Breast epithelium (tissue), 4 donors: ENCODE measurements at regions not wholly inside any gene's neighbourhood (a gene's known extent, or its start where the extent isn't known, plus 50 kb on each side); places are given as distances from the start of the nearest gene placed in this dataset.

Experiments
- DNase-seq, 2 donors: peaks; one replicate each; pipeline ENCODE4 v3.0.0-alpha.2; 2019; ENCODE audit warnings: low spot score in 2 of 2
- H3K27ac ChIP-seq, 2 donors: fragments of 200-600 bp; sonication (generic) in 1 of 2; one replicate each; pipeline ENCODE4 v1.5.1; 2016 to 2019; ENCODE audit warnings: mild to moderate bottlenecking in 1 of 2
- H3K27me3 ChIP-seq, 2 donors: fragments of 200-600 bp; sonication (generic) in 1 of 2; one replicate each; pipeline versions ENCODE4 v1.5.1 to v1.6.0; 2017 to 2019; ENCODE audit warnings: control low read depth in 1 of 2, mild to moderate bottlenecking in 1 of 2
- H3K36me3 ChIP-seq: fragments of 200-600 bp; one replicate; pipeline ENCODE4 v1.5.1; 2019
- H3K4me1 ChIP-seq, 2 donors: fragments of 200-600 bp; sonication (generic); one replicate each; pipeline ENCODE4 v1.5.1; 2016 to 2019; ENCODE audit warnings: control low read depth in 1 of 2
- H3K4me3 ChIP-seq, 3 donors: fragments of 200-600 bp; sonication (generic); 1 replicate in 2 of 3; 2 replicates in 1 of 3; pipeline ENCODE4 v1.5.1; 2016 to 2019; ENCODE audit warnings: mild to moderate bottlenecking in 3 of 3, moderate library complexity in 2 of 3
- H3K9me3 ChIP-seq, 2 donors: fragments of 200-600 bp; sonication (generic) in 1 of 2; one replicate each; pipeline ENCODE4 v1.5.1; 2016 to 2019; ENCODE audit warnings: control low read depth in 1 of 2
- CTCF ChIP-seq, 3 donors: fragments of 450-650 bp; IDR thresholded peaks; one replicate each; pipeline ENCODE4 v1.5.1; 2016 to 2017; ENCODE audit warnings: antibody characterized with exemption in 3 of 3, mild to moderate bottlenecking in 3 of 3, moderate library complexity in 3 of 3
- POLR2A ChIP-seq: fragments of 450-650 bp; IDR thresholded peaks from one replicate; pipeline ENCODE4 v1.6.1; 2016; ENCODE audit warnings: antibody characterized with exemption, mild to moderate bottlenecking, moderate library complexity
- POLR2AphosphoS5 ChIP-seq, 3 donors: sonication (generic); formaldehyde crosslinking; IDR thresholded peaks; one replicate each; pipeline ENCODE4 v1.6.1; 2017; ENCODE audit warnings: antibody characterized with exemption in 3 of 3
- intact Hi-C: fragments of 100-400 bp; cut with DNase I; formaldehyde crosslinking; loops from one replicate; pipeline ENCODE4 v1.15.1; 2023; ENCODE audit warnings: low total_unique reads

DNA sequence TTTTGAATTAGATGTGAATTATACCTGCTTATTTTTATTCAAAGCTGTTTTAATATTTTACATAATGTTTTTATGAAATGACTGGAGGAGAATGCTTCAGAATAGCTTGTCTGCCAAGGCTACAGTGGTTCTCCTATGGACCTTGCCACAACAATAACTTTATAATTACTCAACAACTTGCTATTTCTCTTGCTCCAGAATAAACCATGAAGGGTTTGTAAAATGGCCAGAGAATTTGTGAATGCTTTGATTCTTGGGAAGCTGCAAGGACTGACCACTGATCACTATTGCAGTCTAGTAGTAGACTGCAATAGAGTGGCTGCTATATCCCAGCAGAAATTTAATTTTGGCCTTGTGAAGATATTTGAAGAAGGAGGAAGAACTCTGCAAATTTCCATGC, 199.7 kb downstream of the FAT3 start:
- Histone ChIP-seq H3K4me3 (no peak overlapping the region), H3K9me3 (no peaks in the 10 kb centered on the region), H3K27ac (no peak overlapping the region), H3K27me3 (no peaks in the 10 kb centered on the region), H3K36me3 (no peaks in the 10 kb centered on the region), H3K4me1 (no peaks in the 10 kb centered on the region)
- intact Hi-C loops = no loop called here
- no peak for DNase-seq
- no peak for TF ChIP-seq CTCF (IDR thresholded peaks at IDR 0.05)
- TF ChIP-seq POLR2AphosphoS5 (IDR thresholded peaks at IDR 0.05) = no peak
- no peak for TF ChIP-seq POLR2A

DNA sequence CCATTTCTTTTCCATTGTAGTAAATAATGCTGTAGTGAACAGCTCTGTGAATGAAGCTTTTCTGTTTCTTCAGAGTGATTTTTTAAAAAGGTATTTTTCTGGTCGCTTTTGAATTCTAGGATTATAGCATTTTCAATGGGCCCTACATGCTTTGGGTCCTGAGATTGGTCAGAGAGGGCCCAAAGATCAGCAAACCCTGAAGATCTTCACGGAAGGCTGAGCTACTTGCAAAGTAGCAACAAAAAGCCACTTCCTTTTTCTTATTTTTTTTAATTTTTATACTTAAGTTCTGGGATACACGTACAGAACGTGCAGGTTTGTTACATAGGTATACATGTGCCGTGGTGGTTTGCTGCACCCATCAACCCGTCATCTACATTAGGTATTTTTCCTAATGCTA, 200.5 kb downstream of the FAT3 start:
- Histone ChIP-seq H3K4me1 (no peaks in the 10 kb centered on the region), H3K4me3 (no peak overlapping the region), H3K36me3 (no peaks in the 10 kb centered on the region), H3K27me3 (no peaks in the 10 kb centered on the region), H3K9me3 (peaks cover 0 to 3% of the 10 kb centered on the region in 2 donors), H3K27ac (no peak overlapping the region)
- intact Hi-C loops = no loop called here
- no peak for TF ChIP-seq POLR2AphosphoS5 (IDR thresholded peaks at IDR 0.05)
- no peak for TF ChIP-seq POLR2A
- no peak for TF ChIP-seq CTCF (IDR thresholded peaks at IDR 0.05)
- DNase-seq = no peak

- Histone ChIP-seq H3K27me3 (no peaks in the 10 kb centered on the region), H3K27ac (no peak overlapping the region), H3K36me3 (no peaks in the 10 kb centered on the region), H3K9me3 (peaks cover 0 to 3% of the 10 kb centered on the region in 2 donors), H3K4me1 (no peaks in the 10 kb centered on the region), H3K4me3 (no peak overlapping the region)
- no peak for DNase-seq
- TF ChIP-seq POLR2A (no peak), POLR2AphosphoS5 (IDR thresholded peaks at IDR 0.05) (no peak), CTCF (IDR thresholded peaks at IDR 0.05) (no peak)
- intact Hi-C loops = loop anchor here (2.0 kb wide), 1 partner anchor 32 kb away; no protein-coding TSS in a partner anchor
These were observed 207.9 kb downstream of the FAT3 start for GRCh38 chr11:92432515-92432914.

GRCh38 chr11:92436034-92436920, 211.7 kb downstream of the FAT3 start:
- Histone ChIP-seq H3K27ac (no peak overlapping the region), H3K27me3 (no peaks in the 10 kb centered on the region), H3K4me1 (no peaks in the 10 kb centered on the region), H3K9me3 (no peaks in the 10 kb centered on the region), H3K36me3 (no peaks in the 10 kb centered on the region), H3K4me3 (no peak overlapping the region)
- no peak for TF ChIP-seq POLR2A
- no peak for TF ChIP-seq POLR2AphosphoS5 (IDR thresholded peaks at IDR 0.05)
- no peak for TF ChIP-seq CTCF (IDR thresholded peaks at IDR 0.05)
- intact Hi-C loops = no loop called here
- no peak for DNase-seq

- Histone ChIP-seq H3K9me3 (no peaks in the 10 kb centered on the region), H3K4me1 (no peaks in the 10 kb centered on the region), H3K27me3 (no peaks in the 10 kb centered on the region), H3K36me3 (no peaks in the 10 kb centered on the region), H3K27ac (no peak overlapping the region), H3K4me3 (no peak overlapping the region)
- no peak for TF ChIP-seq POLR2A
- no peak for TF ChIP-seq POLR2AphosphoS5 (IDR thresholded peaks at IDR 0.05)
- TF ChIP-seq CTCF (IDR thresholded peaks at IDR 0.05) = no peak
- intact Hi-C loops = no loop called here
- no peak for DNase-seq
These were observed 214.5 kb downstream of the FAT3 start for GRCh38 chr11:92439133-92439532.
